ENCODE measurements at regions not wholly inside any gene's neighbourhood (a gene's known extent, or its start where the extent isn't known, plus 50 kb on each side); places are given as distances from the start of the nearest gene placed in this dataset.

- TF ChIP-seq CTCF (conservative IDR thresholded peaks at IDR 0.05; ENCODE audit: low read depth in 2 of 2) (no peak), REST (IDR thresholded peaks at IDR 0.05; ENCODE audit: unreplicated experiment) (no peak), EZH2phosphoT487 (IDR thresholded peaks at IDR 0.05; ENCODE audit: unreplicated experiment) (no peak), EZH2 (IDR thresholded peaks at IDR 0.05; ENCODE audit: low read depth, unreplicated experiment) (no peak), POLR2AphosphoS5 (IDR thresholded peaks at IDR 0.05; ENCODE audit: low read depth) (no peak)
Measured at GRCh38 chr16:24643489-24643888, 86.0 kb upstream of the TNRC6A start.
